CD4-positive, alpha-beta T cell treated with Interleukin-17A for 1 hour (primary cell): ENCODE measurements at regions not wholly inside any gene's neighbourhood (a gene's known extent, or its start where the extent isn't known, plus 50 kb on each side); places are given as distances from the start of the nearest gene placed in this dataset.

ENCODE experiments used
- DNase-seq: peaks from one replicate; pipeline ENCODE4 v3.0.0-alpha.2; 2020

GRCh38 chr5:54927097-54927746 lies 58.2 kb downstream of the ESM1 start:
- DNase-seq, result no peak

GRCh38 chr5:54924487-54924886 lies 60.9 kb downstream of the ESM1 start:
- no peak for DNase-seq

GRCh38 chr5:54917323-54917722 lies 68.1 kb downstream of the ESM1 start:
- no peak for DNase-seq

- no peak for DNase-seq
Measured at GRCh38 chr5:54915466-54916027, 69.8 kb downstream of the ESM1 start.

- no peak for DNase-seq
Measured at GRCh38 chr5:54912021-54912420, 73.4 kb downstream of the ESM1 start.

- DNase-seq, result no peak
Measured at GRCh38 chr5:54909911-54910870, 75.2 kb downstream of the ESM1 start.

GRCh38 chr5:54908774-54909525 lies 76.4 kb downstream of the ESM1 start:
- DNase-seq, result no peak

- DNase-seq, result peak; percentile 73
Measured at GRCh38 chr5:54905942-54906537, 79.4 kb downstream of the ESM1 start.

- DNase-seq, result no peak
Measured at GRCh38 chr5:54905246-54905795, 80.1 kb downstream of the ESM1 start.

GRCh38 chr5:54904425-54904824 lies 81.0 kb downstream of the ESM1 start:
- DNase-seq, result no peak

- peak; percentile 40 for DNase-seq
Measured at GRCh38 chr5:54902791-54903473, 82.5 kb downstream of the ESM1 start.

GRCh38 chr5:54900984-54901725 lies 84.2 kb downstream of the ESM1 start:
- no peak for DNase-seq

GRCh38 chr5:54897001-54897400 lies 88.4 kb downstream of the ESM1 start:
- DNase-seq, result no peak

- DNase-seq, result peak; percentile 24
Measured at GRCh38 chr5:54895816-54896341, 89.5 kb downstream of the ESM1 start.

GRCh38 chr5:54894957-54895815 lies 90.2 kb downstream of the ESM1 start:
- DNase-seq, result no peak

- DNase-seq, result no peak
Measured at GRCh38 chr5:54889826-54890225, 95.6 kb downstream of the ESM1 start.

GRCh38 chr5:54887663-54888062 lies 97.7 kb downstream of the ESM1 start:
- DNase-seq, result no peak

GRCh38 chr5:54886866-54887265 lies 98.5 kb downstream of the ESM1 start:
- no peak for DNase-seq

GRCh38 chr5:54885636-54886035 lies 99.8 kb downstream of the ESM1 start:
- DNase-seq, result no peak

- DNase-seq, result no peak
Measured at GRCh38 chr5:54884195-54884536, 101.2 kb downstream of the ESM1 start.
